IMR-90 (cell line): ENCODE measurements at regions not wholly inside any gene's neighbourhood (a gene's known extent, or its start where the extent isn't known, plus 50 kb on each side); places are given as distances from the start of the nearest gene placed in this dataset.

Experiments
- ATAC-seq: fragments of 200-7000 bp; cut with Tn5 transposase; 2 replicates; pipeline ENCODE4 v1.9.1; 2020; ENCODE audit warnings: low read depth, mild to moderate bottlenecking, moderate library complexity
- BruUV-seq: library from RNA; stranded (reverse); fragments of 400-500 nt; replicated peaks from 2 replicates; lab custom pipeline; 2021; lab: Mats Ljungman, UMichigan
- CTCF ChIA-PET: fragments of 300-600 bp; formaldehyde crosslinking; extraction: SDS; loops from one replicate; lab custom pipeline; 2021; ENCODE audit warnings: antibody characterized with exemption; lab: Yijun Ruan, JAX
- POLR2A ChIA-PET: fragments of 300-600 bp; sonication (Branson Sonifier 250); formaldehyde crosslinking; loops from one replicate; lab custom pipeline; 2022; ENCODE audit warnings: antibody characterized with exemption; ENCODE audit not compliant: unreplicated experiment; lab: Charles Lee
- DNase-seq: peaks from one replicate; pipeline ENCODE4 v3.0.0; 2013
- H2AFZ ChIP-seq: replicated peaks from 2 replicates; pipeline ENCODE3; 2013; ENCODE audit warnings: low read length, mild to moderate bottlenecking; ENCODE audit not compliant: poor library complexity
- H2AK5ac ChIP-seq: 2 replicates; pipeline ENCODE4 v1.6.1; 2013; ENCODE audit warnings: low read depth, low read length, inconsistent platforms
- H2AK9ac ChIP-seq: replicated peaks from 2 replicates; pipeline ENCODE3; 2013; ENCODE audit warnings: mild to moderate bottlenecking, low read depth, low read length, moderate library complexity; ENCODE audit not compliant: poor library complexity
- H2BK120ac ChIP-seq: 2 replicates; pipeline ENCODE4 v1.6.1; 2013; ENCODE audit warnings: low read depth, low read length, inconsistent platforms
- H2BK15ac ChIP-seq: 3 replicates; pipeline ENCODE4 v1.6.1; 2013; ENCODE audit warnings: low read depth, low read length, inconsistent platforms
- H2BK20ac ChIP-seq: 2 replicates; pipeline ENCODE4 v1.6.1; 2013; ENCODE audit warnings: low read depth, mild to moderate bottlenecking, inconsistent platforms, low read length, moderate library complexity
- H2BK5ac ChIP-seq: 2 replicates; pipeline ENCODE4 v1.6.1; 2013; ENCODE audit warnings: mild to moderate bottlenecking, low read depth, low read length, inconsistent platforms; ENCODE audit not compliant: poor library complexity, severe bottlenecking
- H3K14ac ChIP-seq: replicated peaks from 2 replicates; pipeline ENCODE4 v1.6.1; 2013; ENCODE audit warnings: low read depth, low read length, inconsistent platforms
- H3K18ac ChIP-seq: 2 replicates; pipeline ENCODE4 v1.6.1; 2013; ENCODE audit warnings: low read depth, low read length, control low read depth
- H3K23ac ChIP-seq: 2 replicates; pipeline ENCODE4 v1.6.1; 2013; ENCODE audit warnings: low read depth, low read length, inconsistent platforms
- H3K27ac ChIP-seq: 2 replicates; pipeline ENCODE4 v1.5.1; 2013; ENCODE audit warnings: mild to moderate bottlenecking, control low read depth, low read length; ENCODE audit not compliant: insufficient read depth
- H3K27me3 ChIP-seq: 2 replicates; pipeline ENCODE4 v1.6.1; 2013; ENCODE audit warnings: low read length; ENCODE audit not compliant: control insufficient read depth, insufficient read depth
- H3K36me3 ChIP-seq: 2 replicates; pipeline ENCODE4 v1.6.1; 2013; ENCODE audit warnings: low read length, mixed read lengths; ENCODE audit not compliant: control insufficient read depth, insufficient read depth
- H3K4ac ChIP-seq: 2 replicates; pipeline ENCODE4 v1.6.1; 2013; ENCODE audit warnings: low read depth, low read length, inconsistent platforms
- H3K4me1 ChIP-seq: 2 replicates; pipeline ENCODE4 v1.6.1; 2013; ENCODE audit warnings: low read length, mixed read lengths; ENCODE audit not compliant: control insufficient read depth, insufficient read depth
- H3K4me2 ChIP-seq: 2 replicates; pipeline ENCODE4 v1.6.1; 2013; ENCODE audit warnings: low read depth, mild to moderate bottlenecking, control low read depth, low read length, moderate library complexity
- H3K4me3 ChIP-seq: 2 replicates; pipeline ENCODE4 v1.5.1; 2013; ENCODE audit warnings: low read depth, mild to moderate bottlenecking, control low read depth, low read length, moderate library complexity; ENCODE audit not compliant: insufficient read depth
- H3K56ac ChIP-seq: 2 replicates; pipeline ENCODE4 v1.6.1; 2013; ENCODE audit warnings: low read length, inconsistent platforms; ENCODE audit not compliant: insufficient read depth; ENCODE audit errors: extremely low read depth
- H3K79me1 ChIP-seq, 2 experiments: 2 replicates each; pipeline ENCODE4 v1.6.1; 2013; ENCODE audit warnings: low read length in 2 of 2, inconsistent platforms in 1 of 2, low read depth in 1 of 2
- H3K9ac ChIP-seq: 2 replicates; pipeline ENCODE4 v1.6.1; 2013; ENCODE audit warnings: low read depth, low read length, control low read depth
- H3K9me1 ChIP-seq: 2 replicates; pipeline ENCODE4 v1.6.1; 2013; ENCODE audit warnings: low read length, inconsistent platforms; ENCODE audit not compliant: insufficient read depth
- H3K9me3 ChIP-seq: 2 replicates; pipeline ENCODE4 v1.6.1; 2013; ENCODE audit warnings: low read length; ENCODE audit not compliant: control insufficient read depth, insufficient read depth
- H4K20me1 ChIP-seq: 2 replicates; pipeline ENCODE4 v1.6.1; 2013; ENCODE audit warnings: low read length, inconsistent platforms; ENCODE audit not compliant: insufficient read depth
- H4K5ac ChIP-seq: 2 replicates; pipeline ENCODE4 v1.6.1; 2013; ENCODE audit warnings: mild to moderate bottlenecking, low read depth, low read length, control low read depth
- H4K8ac ChIP-seq, 2 experiments: 2 replicates each; pipeline ENCODE4 v1.6.1; 2013; ENCODE audit warnings: low read depth in 2 of 2, low read length in 2 of 2, control low read depth in 1 of 2, inconsistent platforms in 1 of 2
- H4K91ac ChIP-seq: 2 replicates; pipeline ENCODE4 v1.6.1; 2013; ENCODE audit warnings: low read depth, low read length, inconsistent platforms; ENCODE audit not compliant: insufficient read depth
- CEBPB ChIP-seq: IDR thresholded peaks from 2 replicates; pipeline ENCODE4 v1.6.1; 2012; ENCODE audit warnings: low read depth, low read length, improper control_type of control experiment
- FOS ChIP-seq: fragments of 150-350 bp; IDR thresholded peaks from 2 replicates; pipeline ENCODE4 v1.6.1; 2016; ENCODE audit warnings: low read depth, low read length
- MAFK ChIP-seq: IDR thresholded peaks from 2 replicates; pipeline ENCODE4 v1.6.1; 2012; ENCODE audit warnings: low read depth, low read length, improper control_type of control experiment
- MAZ ChIP-seq: IDR thresholded peaks from 2 replicates; pipeline ENCODE4 v1.6.1; 2012; ENCODE audit warnings: low read depth, mild to moderate bottlenecking, low read length, improper control_type of control experiment, moderate library complexity, borderline replicate concordance
- NFE2L2 ChIP-seq: fragments of 150-350 bp; IDR thresholded peaks from 2 replicates; pipeline ENCODE4 v1.6.1; 2016; ENCODE audit warnings: low read depth, mild to moderate bottlenecking, low read length
- POLR2A ChIP-seq: IDR thresholded peaks from 2 replicates; pipeline ENCODE4 v1.6.1; 2012; ENCODE audit warnings: mild to moderate bottlenecking, low read depth, low read length
- RAD21 ChIP-seq: IDR thresholded peaks from 2 replicates; pipeline ENCODE4 v1.6.1; 2012; ENCODE audit warnings: low read length, improper control_type of control experiment
- SMC3 ChIP-seq: fragments of 150-350 bp; IDR thresholded peaks from 2 replicates; pipeline ENCODE4 v1.6.1; 2016; ENCODE audit warnings: low read depth, mild to moderate bottlenecking, antibody characterized with exemption, low read length, moderate library complexity
- WGBS, 2 experiments: methylation state at CpG; one replicate each; pipeline versions ENCODE4 v1.1.5 to v1.1.7; 2013; ENCODE audit warnings: missing lambda C conversion rate in 2 of 2; ENCODE audit not compliant: insufficient read length in 1 of 2; ENCODE audit errors: extremely low coverage in 2 of 2; 5-methylcytosine and 5-hydroxymethylcytosine counted together
- dilution Hi-C: fragments of 300-500 bp; cut with HindIII; formaldehyde crosslinking; loops from one replicate; pipeline ENCODE4 v1.14.3; 2018; ENCODE audit warnings: low sequenced_read_pairs; ENCODE audit not compliant: unreplicated experiment
- in situ Hi-C: fragments of 300-500 bp; cut with MboI; formaldehyde crosslinking; loops from 3 replicates; pipeline ENCODE4 v1.14.3; 2019; ENCODE audit warnings: low sequenced_read_pairs, inconsistent platforms, mixed read lengths
- intact Hi-C: fragments of 100-400 bp; cut with micrococcal nuclease; formaldehyde crosslinking; loops from 2 replicates; pipeline ENCODE4 v1.10.0; 2022

DNA sequence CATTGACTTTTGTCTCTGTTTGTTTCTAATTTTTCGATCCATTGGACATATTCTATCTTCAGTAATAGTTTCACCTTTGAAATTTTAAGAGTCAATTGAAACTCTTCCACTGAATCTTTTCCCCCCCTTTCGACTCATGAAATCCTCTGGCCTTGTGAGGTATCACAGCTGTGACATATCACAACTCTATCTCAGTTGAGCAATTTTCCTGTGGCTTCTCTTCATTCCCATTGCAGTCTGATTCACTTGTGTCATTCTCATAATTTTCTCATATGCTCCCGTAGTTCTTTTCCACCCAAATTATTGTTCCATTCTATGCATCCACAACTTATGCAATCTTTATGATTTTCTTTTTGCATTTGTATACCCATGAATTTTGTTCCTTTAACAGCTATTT is 261.6 kb downstream of the DACT1 start:
- dilution Hi-C loops (no loop called here), in situ Hi-C loops (no loop called here), intact Hi-C loops (no loop called here)
- peak; percentile 92 for DNase-seq
- Histone ChIP-seq H3K27me3 (no peaks in the 10 kb centered on the region), H3K27ac (no peak overlapping the region), H2BK20ac (peak overlapping the region; percentile 96; the same call in 1 of the 2 replicates), H3K36me3 (no peaks in the 10 kb centered on the region), H4K8ac (0 out of 4 replicates have a peak overlapping the region, but pooled peaks of 1 of the 2 experiments have one; percentile 87), H2AFZ (no peak overlapping the region), H2BK120ac (peak overlapping the region; percentile 98; the same call in 1 of the 2 replicates), H3K4me2 (peak overlapping the region; percentile 56; the same call in 1 of the 2 replicates), H2BK5ac (peak overlapping the region; percentile 94), H3K79me1 (no peaks in the 10 kb centered on the region), H2AK5ac (no peak overlapping the region), H3K9me3 (peaks cover 4% of the 10 kb centered on the region; the same call in 1 of the 2 replicates), H2BK15ac (peak overlapping the region; percentile 77; the same call in 2 of the 3 replicates), H3K4me3 (no peak overlapping the region), H3K56ac (no peak overlapping the region), H3K14ac (no peak overlapping the region; the same call in 1 of the 2 replicates), H3K9ac (no peak overlapping the region), H3K18ac (peak overlapping the region; percentile 35; the same call in 1 of the 2 replicates), H2AK9ac (no peak overlapping the region), H4K5ac (no peak overlapping the region), H4K91ac (peak overlapping the region; percentile 67; the same call in 1 of the 2 replicates), H3K23ac (peak overlapping the region; percentile 86; the same call in 1 of the 2 replicates), H3K9me1 (peaks cover 8% of the 10 kb centered on the region), H3K4me1 (peaks cover 8% of the 10 kb centered on the region), H3K4ac (peak overlapping the region; percentile 94; the same call in 1 of the 2 replicates), H4K20me1 (no peaks in the 10 kb centered on the region)
- no peak for TF ChIP-seq SMC3
- no peak for TF ChIP-seq POLR2A
- TF ChIP-seq CEBPB = peak; percentile 98
- no peak for TF ChIP-seq MAFK
- 0 out of 2 replicates have a peak, but pooled peaks have one; percentile 30 for TF ChIP-seq MAZ
- TF ChIP-seq FOS = peak; percentile 53; the same call in 1 of the 2 replicates
- TF ChIP-seq RAD21 = no peak
- 0 out of 2 replicates have a peak, but pooled peaks have one; percentile 22 for TF ChIP-seq NFE2L2
- peak; percentile 62 for ATAC-seq
- CTCF ChIA-PET = interaction anchor here (0.7 kb wide), 1 partner anchor 8 kb away, joined by 3 read pairs; no protein-coding TSS in a partner anchor
- BruUV-seq = no TSS peak
- POLR2A ChIA-PET = no interaction called here
- 0% methylated on average over 1 of the region's 3 CpGs; no CpG with 5 or more reads in 1 of the 2 experiments for WGBS, 2 experiments
